ENCODE measurements at regions not wholly inside any gene's neighbourhood (a gene's known extent, or its start where the extent isn't known, plus 50 kb on each side); places are given as distances from the start of the nearest gene placed in this dataset.

DNA sequence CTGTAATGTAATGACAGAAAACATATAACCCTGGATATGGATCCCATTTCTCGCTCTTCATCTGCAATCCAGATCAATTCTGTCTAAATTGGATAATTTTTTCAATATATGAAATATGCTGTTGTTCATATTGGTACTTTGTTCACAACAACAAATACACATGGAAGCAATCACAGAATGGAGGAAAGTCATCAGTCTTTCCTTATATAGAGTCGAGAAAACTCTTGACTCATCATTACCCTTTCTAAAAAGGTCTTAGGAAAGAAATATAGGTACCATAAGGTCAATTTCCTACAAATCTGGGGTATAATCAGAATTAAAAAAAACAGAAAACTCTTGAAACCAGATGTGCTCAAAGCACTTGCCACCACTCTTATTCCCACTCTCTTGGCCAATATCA, 677.6 kb upstream of the ID4 start:
- TF ChIP-seq CTCF (IDR thresholded peaks at IDR 0.05; ENCODE audit: low read length) (no peak), EZH2phosphoT487 (IDR thresholded peaks at IDR 0.05; ENCODE audit: low read length) (no peak), EZH2 (optimal IDR thresholded peaks at IDR 0.05; ENCODE audit: low read depth, low read length) (no peak)

All from MM.1S (cell line).